HEK293 (cell line): ENCODE measurements at regions not wholly inside any gene's neighbourhood (a gene's known extent, or its start where the extent isn't known, plus 50 kb on each side); places are given as distances from the start of the nearest gene placed in this dataset.

Experiments
- CTCF ChIA-PET: fragments of 350-600 bp; formaldehyde crosslinking; extraction: SDS; loops from one replicate; lab custom pipeline; 2021; ENCODE audit warnings: antibody characterized with exemption; lab: Yijun Ruan, JAX
- POLR2A ChIA-PET: fragments of 300-600 bp; formaldehyde crosslinking; extraction: SDS; loops from one replicate; lab custom pipeline; 2020; ENCODE audit warnings: antibody characterized with exemption, inconsistent platforms; lab: Yijun Ruan, JAX
- H3K27ac ChIP-seq: fragments of 200-500 bp; sonication (Bioruptor generic); 2 replicates; pipeline ENCODE4 v1.5.1; 2014; ENCODE audit warnings: low read depth, low read length, control low read depth, inconsistent platforms; ENCODE audit errors: extremely low read depth
- H3K36me3 ChIP-seq, 2 experiments: fragments of 200-500 bp in 1 of 2; sonication (Bioruptor generic) in 1 of 2; 1 replicate in 1 of 2; 2 replicates in 1 of 2; pipeline ENCODE4 v1.5.1; 2014 to 2017; ENCODE audit warnings: inconsistent platforms in 2 of 2, low read length in 2 of 2; ENCODE audit not compliant: control insufficient read depth in 2 of 2, insufficient read depth in 1 of 2
- H3K4me1 ChIP-seq: fragments of 200-500 bp; sonication (Bioruptor generic); 2 replicates; pipeline ENCODE4 v1.5.1; 2014; ENCODE audit warnings: mild to moderate bottlenecking, low read length, inconsistent platforms; ENCODE audit not compliant: control insufficient read depth, insufficient read depth
- H3K4me3 ChIP-seq: 2 replicates; pipeline ENCODE4 v1.5.1; 2011; ENCODE audit warnings: low read depth, mild to moderate bottlenecking, control low read depth, low read length, moderate library complexity
- H3K9me3 ChIP-seq: fragments of 200-500 bp; sonication (Bioruptor generic); 2 replicates; pipeline ENCODE4 v1.5.1; 2014; ENCODE audit warnings: low read depth, low read length, inconsistent platforms; ENCODE audit not compliant: control insufficient read depth, insufficient read depth
- OSR2 ChIP-seq: fragments of 450-650 bp; formaldehyde crosslinking; IDR thresholded peaks from 2 replicates; pipeline ENCODE4 v1.5.1; 2016; ENCODE audit warnings: missing biosample characterization, missing genetic modification characterization
- RBAK ChIP-seq: fragments of 450-650 bp; formaldehyde crosslinking; IDR thresholded peaks from 2 replicates; pipeline ENCODE4 v1.5.1; 2016; ENCODE audit warnings: missing biosample characterization, missing genetic modification characterization
- ZNF23 ChIP-seq: fragments of 450-650 bp; formaldehyde crosslinking; IDR thresholded peaks from 2 replicates; pipeline ENCODE4 v1.5.1; 2016; ENCODE audit warnings: missing biosample characterization, missing genetic modification characterization, borderline replicate concordance
- ZNF549 ChIP-seq: fragments of 450-650 bp; IDR thresholded peaks from 2 replicates; pipeline ENCODE4 v1.5.1; 2018; ENCODE audit warnings: missing biosample characterization, missing genetic modification characterization, mild to moderate bottlenecking, inconsistent platforms, moderate library complexity
- ZNF600 ChIP-seq: fragments of 450-650 bp; formaldehyde crosslinking; IDR thresholded peaks from 2 replicates; pipeline ENCODE4 v1.5.1; 2016; ENCODE audit warnings: missing biosample characterization, missing genetic modification characterization
- ZNF621 ChIP-seq: fragments of 450-650 bp; formaldehyde crosslinking; IDR thresholded peaks from 2 replicates; pipeline ENCODE4 v1.5.1; 2017; ENCODE audit warnings: missing biosample characterization, missing genetic modification characterization
- TF ChIP-seq, protein P1 (sequence below): fragments of 450-650 bp; formaldehyde crosslinking; conservative IDR thresholded peaks from 2 replicates; pipeline ENCODE4 v1.5.1; 2016; ENCODE audit warnings: low read depth, missing biosample characterization, missing genetic modification characterization
- TF ChIP-seq, protein P2 (sequence below): fragments of 450-650 bp; formaldehyde crosslinking; IDR thresholded peaks from 2 replicates; pipeline ENCODE4 v1.5.1; 2016; ENCODE audit warnings: missing biosample characterization, missing genetic modification characterization
- TF ChIP-seq, protein P3 (sequence below): fragments of 450-650 bp; formaldehyde crosslinking; IDR thresholded peaks from 2 replicates; pipeline ENCODE4 v1.5.1; 2016; ENCODE audit warnings: missing biosample characterization, missing genetic modification characterization
- TF ChIP-seq, protein P4 (sequence below): fragments of 450-650 bp; formaldehyde crosslinking; IDR thresholded peaks from 2 replicates; pipeline ENCODE4 v1.5.1; 2016; ENCODE audit warnings: missing biosample characterization, missing genetic modification characterization
- TF ChIP-seq, protein P5 (sequence below): fragments of 450-650 bp; formaldehyde crosslinking; IDR thresholded peaks from 2 replicates; pipeline ENCODE4 v1.5.1; 2016; ENCODE audit warnings: missing biosample characterization, missing genetic modification characterization, borderline replicate concordance
- TF ChIP-seq, protein P6 (sequence below): fragments of 450-650 bp; formaldehyde crosslinking; IDR thresholded peaks from 2 replicates; pipeline ENCODE4 v1.5.1; 2016; ENCODE audit warnings: missing biosample characterization, missing genetic modification characterization

DNA sequence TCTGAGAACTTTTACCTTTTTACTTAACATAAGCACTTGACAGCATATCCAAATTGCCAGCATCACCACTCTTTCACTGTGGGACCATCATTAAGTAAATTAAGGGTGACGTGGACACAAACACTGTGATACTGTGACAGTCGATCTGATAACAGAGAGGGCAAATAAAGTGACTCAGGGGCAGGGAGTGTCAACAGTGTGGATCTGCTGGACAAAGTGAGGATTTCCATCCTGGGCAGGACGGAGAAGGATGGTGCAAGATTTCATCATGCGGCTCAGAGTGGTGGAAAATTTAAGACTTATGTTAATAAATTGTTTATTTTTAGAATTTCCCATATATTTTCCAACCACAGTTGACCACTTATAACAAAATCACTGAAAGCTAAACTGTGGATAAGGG lies 60.0 kb upstream of the WDFY2 start (continued):
- TF ChIP-seq, protein P1, sequence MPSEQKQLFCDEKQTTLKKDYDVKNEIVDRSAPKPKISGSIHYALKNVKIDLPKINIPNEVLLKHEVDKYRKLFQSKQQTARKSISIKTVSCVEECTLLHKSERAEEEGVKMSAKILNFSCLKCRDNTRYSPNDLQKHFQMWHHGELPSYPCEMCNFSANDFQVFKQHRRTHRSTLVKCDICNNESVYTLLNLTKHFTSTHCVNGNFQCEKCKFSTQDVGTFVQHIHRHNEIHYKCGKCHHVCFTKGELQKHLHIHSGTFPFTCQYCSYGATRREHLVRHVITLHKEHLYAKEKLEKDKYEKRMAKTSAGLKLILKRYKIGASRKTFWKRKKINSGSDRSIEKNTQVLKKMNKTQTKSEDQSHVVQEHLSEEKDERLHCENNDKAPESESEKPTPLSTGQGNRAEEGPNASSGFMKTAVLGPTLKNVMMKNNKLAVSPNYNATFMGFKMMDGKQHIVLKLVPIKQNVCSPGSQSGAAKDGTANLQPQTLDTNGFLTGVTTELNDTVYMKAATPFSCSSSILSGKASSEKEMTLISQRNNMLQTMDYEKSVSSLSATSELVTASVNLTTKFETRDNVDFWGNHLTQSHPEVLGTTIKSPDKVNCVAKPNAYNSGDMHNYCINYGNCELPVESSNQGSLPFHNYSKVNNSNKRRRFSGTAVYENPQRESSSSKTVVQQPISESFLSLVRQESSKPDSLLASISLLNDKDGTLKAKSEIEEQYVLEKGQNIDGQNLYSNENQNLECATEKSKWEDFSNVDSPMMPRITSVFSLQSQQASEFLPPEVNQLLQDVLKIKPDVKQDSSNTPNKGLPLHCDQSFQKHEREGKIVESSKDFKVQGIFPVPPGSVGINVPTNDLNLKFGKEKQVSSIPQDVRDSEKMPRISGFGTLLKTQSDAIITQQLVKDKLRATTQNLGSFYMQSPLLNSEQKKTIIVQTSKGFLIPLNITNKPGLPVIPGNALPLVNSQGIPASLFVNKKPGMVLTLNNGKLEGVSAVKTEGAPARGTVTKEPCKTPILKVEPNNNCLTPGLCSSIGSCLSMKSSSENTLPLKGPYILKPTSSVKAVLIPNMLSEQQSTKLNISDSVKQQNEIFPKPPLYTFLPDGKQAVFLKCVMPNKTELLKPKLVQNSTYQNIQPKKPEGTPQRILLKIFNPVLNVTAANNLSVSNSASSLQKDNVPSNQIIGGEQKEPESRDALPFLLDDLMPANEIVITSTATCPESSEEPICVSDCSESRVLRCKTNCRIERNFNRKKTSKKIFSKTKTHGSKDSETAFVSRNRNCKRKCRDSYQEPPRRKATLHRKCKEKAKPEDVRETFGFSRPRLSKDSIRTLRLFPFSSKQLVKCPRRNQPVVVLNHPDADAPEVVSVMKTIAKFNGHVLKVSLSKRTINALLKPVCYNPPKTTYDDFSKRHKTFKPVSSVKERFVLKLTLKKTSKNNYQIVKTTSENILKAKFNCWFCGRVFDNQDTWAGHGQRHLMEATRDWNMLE (tag by site-specific recombination), result 0 out of 2 replicates have a peak, but pooled peaks have one; percentile 16
- TF ChIP-seq, protein P2, sequence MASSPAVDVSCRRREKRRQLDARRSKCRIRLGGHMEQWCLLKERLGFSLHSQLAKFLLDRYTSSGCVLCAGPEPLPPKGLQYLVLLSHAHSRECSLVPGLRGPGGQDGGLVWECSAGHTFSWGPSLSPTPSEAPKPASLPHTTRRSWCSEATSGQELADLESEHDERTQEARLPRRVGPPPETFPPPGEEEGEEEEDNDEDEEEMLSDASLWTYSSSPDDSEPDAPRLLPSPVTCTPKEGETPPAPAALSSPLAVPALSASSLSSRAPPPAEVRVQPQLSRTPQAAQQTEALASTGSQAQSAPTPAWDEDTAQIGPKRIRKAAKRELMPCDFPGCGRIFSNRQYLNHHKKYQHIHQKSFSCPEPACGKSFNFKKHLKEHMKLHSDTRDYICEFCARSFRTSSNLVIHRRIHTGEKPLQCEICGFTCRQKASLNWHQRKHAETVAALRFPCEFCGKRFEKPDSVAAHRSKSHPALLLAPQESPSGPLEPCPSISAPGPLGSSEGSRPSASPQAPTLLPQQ (tag by site-specific recombination), result no peak
- TF ChIP-seq, all 188 proteins: peak for 5

DNA sequence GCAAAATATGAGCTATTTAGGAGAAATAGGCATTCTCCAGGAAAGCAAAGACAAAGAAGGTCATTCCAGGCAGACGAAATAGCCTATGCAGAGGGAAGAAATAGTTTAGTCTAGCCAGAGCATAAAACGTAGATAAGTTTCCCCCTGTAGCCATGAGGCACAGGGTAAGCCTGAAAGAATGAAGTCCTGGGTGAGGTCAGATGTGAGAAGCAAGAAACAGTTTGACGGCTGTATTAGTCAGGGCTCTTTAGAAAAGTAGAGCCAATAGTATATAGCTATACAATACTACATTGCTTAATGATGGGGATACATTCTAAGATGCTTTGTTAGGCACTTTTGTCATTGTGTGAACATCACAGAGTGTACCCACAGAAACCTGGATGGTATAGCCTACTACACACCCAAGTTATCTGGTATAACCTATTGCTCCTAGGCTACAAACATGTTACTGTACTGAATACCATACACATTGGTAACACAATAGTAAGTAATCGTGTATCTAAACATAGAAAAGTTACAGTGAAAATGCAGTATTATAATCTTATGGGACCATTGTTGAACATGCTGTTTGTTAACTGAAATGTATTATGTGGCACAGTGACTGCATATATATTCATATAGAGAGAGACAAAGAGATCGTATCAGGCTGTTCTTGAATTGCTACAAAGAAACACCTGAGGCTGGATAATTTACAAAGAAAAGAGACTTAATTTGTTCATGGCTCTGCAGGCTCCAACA lies 59.3 kb upstream of the WDFY2 start:
- POLR2A ChIA-PET, result interaction anchor here (1.3 kb wide), 1 partner anchor 72 kb away, joined by 3 read pairs; no protein-coding TSS in a partner anchor
- TF ChIP-seq ZNF600 (tag by site-specific recombination) (no peak), ZNF23 (no peak), RBAK (tag by site-specific recombination) (no peak)
- TF ChIP-seq, protein P3, sequence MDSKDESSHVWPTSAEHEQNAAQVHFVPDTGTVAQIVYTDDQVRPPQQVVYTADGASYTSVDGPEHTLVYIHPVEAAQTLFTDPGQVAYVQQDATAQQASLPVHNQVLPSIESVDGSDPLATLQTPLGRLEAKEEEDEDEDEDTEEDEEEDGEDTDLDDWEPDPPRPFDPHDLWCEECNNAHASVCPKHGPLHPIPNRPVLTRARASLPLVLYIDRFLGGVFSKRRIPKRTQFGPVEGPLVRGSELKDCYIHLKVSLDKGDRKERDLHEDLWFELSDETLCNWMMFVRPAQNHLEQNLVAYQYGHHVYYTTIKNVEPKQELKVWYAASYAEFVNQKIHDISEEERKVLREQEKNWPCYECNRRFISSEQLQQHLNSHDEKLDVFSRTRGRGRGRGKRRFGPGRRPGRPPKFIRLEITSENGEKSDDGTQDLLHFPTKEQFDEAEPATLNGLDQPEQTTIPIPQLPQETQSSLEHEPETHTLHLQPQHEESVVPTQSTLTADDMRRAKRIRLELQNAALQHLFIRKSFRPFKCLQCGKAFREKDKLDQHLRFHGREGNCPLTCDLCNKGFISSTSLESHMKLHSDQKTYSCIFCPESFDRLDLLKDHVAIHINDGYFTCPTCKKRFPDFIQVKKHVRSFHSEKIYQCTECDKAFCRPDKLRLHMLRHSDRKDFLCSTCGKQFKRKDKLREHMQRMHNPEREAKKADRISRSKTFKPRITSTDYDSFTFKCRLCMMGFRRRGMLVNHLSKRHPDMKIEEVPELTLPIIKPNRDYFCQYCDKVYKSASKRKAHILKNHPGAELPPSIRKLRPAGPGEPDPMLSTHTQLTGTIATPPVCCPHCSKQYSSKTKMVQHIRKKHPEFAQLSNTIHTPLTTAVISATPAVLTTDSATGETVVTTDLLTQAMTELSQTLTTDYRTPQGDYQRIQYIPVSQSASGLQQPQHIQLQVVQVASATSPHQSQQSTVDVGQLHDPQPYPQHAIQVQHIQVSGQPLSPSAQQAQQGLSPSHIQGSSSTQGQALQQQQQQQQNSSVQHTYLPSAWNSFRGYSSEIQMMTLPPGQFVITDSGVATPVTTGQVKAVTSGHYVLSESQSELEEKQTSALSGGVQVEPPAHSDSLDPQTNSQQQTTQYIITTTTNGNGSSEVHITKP (tag by site-specific recombination), result peak; percentile 68
- H3K9me3 ChIP-seq, result no peaks in the 10 kb centered on the region
- no peak overlapping the region for H3K4me3 ChIP-seq
- H3K27ac ChIP-seq, result no peak overlapping the region
- H3K36me3 ChIP-seq, result no peaks in the 10 kb centered on the region
- CTCF ChIA-PET, result interaction anchor here (0.7 kb wide), 1 partner anchor 124 kb away, joined by 3 read pairs; no protein-coding TSS in a partner anchor
- no peaks in the 10 kb centered on the region for H3K4me1 ChIP-seq

DNA sequence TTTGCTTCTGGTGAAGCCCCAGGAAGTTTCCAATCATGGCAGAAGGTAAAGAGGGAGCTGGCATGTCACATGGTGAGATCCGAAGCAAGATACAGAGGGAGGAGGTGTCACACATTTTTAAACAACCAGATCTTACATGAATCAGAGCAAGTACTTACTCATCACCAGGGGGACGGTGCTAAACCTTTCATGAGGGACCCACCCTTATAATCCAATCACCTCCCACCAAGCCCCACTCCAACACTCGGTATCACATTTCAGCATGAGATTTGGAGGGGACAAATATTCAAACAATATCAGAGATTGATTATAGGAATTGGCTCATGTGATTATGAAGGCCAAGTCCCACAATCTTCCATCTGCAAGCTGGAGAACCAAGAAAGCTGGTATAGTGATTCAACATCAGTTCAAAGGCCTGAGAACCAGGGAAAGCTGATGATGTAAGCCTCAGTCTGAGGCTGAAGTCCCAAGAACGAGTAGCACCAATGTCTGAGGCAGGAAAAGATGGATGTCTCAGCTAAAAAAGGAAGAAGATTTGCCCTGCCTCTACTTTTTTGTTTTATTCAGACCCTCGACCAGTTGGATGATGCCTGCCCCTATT lies 58.6 kb upstream of the WDFY2 start:
- Histone ChIP-seq H3K4me1 (no peaks in the 10 kb centered on the region), H3K36me3 (no peaks in the 10 kb centered on the region), H3K27ac (no peak overlapping the region), H3K4me3 (no peak overlapping the region), H3K9me3 (no peaks in the 10 kb centered on the region)
- ChIA-PET CTCF (interaction anchor here (0.7 kb wide), 1 partner anchor 125 kb away, joined by 3 read pairs; no protein-coding TSS in a partner anchor), POLR2A (interaction anchor here (1.3 kb wide), 1 partner anchor 72 kb away, joined by 3 read pairs; no protein-coding TSS in a partner anchor)
- TF ChIP-seq OSR2 (tag by site-specific recombination), result no peak
- TF ChIP-seq, protein P4, sequence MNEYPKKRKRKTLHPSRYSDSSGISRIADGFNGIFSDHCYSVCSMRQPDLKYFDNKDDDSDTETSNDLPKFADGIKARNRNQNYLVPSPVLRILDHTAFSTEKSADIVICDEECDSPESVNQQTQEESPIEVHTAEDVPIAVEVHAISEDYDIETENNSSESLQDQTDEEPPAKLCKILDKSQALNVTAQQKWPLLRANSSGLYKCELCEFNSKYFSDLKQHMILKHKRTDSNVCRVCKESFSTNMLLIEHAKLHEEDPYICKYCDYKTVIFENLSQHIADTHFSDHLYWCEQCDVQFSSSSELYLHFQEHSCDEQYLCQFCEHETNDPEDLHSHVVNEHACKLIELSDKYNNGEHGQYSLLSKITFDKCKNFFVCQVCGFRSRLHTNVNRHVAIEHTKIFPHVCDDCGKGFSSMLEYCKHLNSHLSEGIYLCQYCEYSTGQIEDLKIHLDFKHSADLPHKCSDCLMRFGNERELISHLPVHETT, result no peak
- no peak for TF ChIP-seq ZNF549 (tag by site-specific recombination)
- TF ChIP-seq, protein P5, sequence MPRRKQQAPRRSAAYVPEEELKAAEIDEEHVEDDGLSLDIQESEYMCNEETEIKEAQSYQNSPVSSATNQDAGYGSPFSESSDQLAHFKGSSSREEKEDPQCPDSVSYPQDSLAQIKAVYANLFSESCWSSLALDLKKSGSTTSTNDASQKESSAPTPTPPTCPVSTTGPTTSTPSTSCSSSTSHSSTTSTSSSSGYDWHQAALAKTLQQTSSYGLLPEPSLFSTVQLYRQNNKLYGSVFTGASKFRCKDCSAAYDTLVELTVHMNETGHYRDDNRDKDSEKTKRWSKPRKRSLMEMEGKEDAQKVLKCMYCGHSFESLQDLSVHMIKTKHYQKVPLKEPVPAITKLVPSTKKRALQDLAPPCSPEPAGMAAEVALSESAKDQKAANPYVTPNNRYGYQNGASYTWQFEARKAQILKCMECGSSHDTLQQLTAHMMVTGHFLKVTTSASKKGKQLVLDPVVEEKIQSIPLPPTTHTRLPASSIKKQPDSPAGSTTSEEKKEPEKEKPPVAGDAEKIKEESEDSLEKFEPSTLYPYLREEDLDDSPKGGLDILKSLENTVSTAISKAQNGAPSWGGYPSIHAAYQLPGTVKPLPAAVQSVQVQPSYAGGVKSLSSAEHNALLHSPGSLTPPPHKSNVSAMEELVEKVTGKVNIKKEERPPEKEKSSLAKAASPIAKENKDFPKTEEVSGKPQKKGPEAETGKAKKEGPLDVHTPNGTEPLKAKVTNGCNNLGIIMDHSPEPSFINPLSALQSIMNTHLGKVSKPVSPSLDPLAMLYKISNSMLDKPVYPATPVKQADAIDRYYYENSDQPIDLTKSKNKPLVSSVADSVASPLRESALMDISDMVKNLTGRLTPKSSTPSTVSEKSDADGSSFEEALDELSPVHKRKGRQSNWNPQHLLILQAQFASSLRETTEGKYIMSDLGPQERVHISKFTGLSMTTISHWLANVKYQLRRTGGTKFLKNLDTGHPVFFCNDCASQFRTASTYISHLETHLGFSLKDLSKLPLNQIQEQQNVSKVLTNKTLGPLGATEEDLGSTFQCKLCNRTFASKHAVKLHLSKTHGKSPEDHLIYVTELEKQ, result no peak
- TF ChIP-seq, protein P6, sequence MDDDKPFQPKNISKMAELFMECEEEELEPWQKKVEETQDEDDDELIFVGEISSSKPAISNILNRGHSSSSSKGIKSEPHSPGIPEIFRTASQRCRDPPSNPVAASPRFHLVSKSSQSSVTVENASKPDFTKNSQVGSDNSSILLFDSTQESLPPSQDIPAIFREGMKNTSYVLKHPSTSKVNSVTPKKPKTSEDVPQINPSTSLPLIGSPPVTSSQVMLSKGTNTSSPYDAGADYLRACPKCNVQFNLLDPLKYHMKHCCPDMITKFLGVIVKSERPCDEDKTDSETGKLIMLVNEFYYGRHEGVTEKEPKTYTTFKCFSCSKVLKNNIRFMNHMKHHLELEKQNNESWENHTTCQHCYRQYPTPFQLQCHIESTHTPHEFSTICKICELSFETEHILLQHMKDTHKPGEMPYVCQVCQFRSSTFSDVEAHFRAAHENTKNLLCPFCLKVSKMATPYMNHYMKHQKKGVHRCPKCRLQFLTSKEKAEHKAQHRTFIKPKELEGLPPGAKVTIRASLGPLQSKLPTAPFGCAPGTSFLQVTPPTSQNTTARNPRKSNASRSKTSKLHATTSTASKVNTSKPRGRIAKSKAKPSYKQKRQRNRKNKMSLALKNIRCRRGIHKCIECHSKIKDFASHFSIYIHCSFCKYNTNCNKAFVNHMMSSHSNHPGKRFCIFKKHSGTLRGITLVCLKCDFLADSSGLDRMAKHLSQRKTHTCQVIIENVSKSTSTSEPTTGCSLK (tag by site-specific recombination), result no peak
- no peak for TF ChIP-seq ZNF621 (tag by site-specific recombination)
